CD4-positive, alpha-beta memory T cell (primary cell): ENCODE measurements at regions not wholly inside any gene's neighbourhood (a gene's known extent, or its start where the extent isn't known, plus 50 kb on each side); places are given as distances from the start of the nearest gene placed in this dataset.

Source experiments
- CTCF ChIA-PET: fragments of 350-600 bp; sonication (Branson Sonifier 250); formaldehyde crosslinking; loops from one replicate; lab custom pipeline; 2021; ENCODE audit warnings: inconsistent platforms; ENCODE audit not compliant: partially characterized antibody; lab: Charles Lee
- POLR2A ChIA-PET: fragments of 350-600 bp; sonication (Branson Sonifier 250); formaldehyde crosslinking; loops from one replicate; lab custom pipeline; 2021; ENCODE audit not compliant: partially characterized antibody; lab: Charles Lee
- DNase-seq, 5 donors: peaks; one replicate each; pipeline versions ENCODE4 v3.0.0 to v3.0.0-alpha.2; 2020 to 2022; ENCODE audit warnings: mixed read lengths in 1 of 5
- H3K27ac ChIP-seq: one replicate; pipeline ENCODE4 v1.7.0; 2013; ENCODE audit warnings: low read depth, low read length
- H3K27me3 ChIP-seq: 2 replicates; pipeline ENCODE4 v1.7.0; 2013; ENCODE audit warnings: mild to moderate bottlenecking, low read length, moderate library complexity; ENCODE audit not compliant: insufficient read depth
- H3K36me3 ChIP-seq: 2 replicates; pipeline ENCODE4 v1.7.0; 2013; ENCODE audit warnings: mild to moderate bottlenecking, low read length, moderate library complexity; ENCODE audit not compliant: insufficient read depth
- H3K4me1 ChIP-seq: 2 replicates; pipeline ENCODE4 v1.7.0; 2013; ENCODE audit warnings: mild to moderate bottlenecking, low read length, moderate library complexity; ENCODE audit not compliant: insufficient read depth
- H3K4me3 ChIP-seq, 2 donors: one replicate each; pipeline ENCODE4 v1.7.0; 2013; ENCODE audit warnings: low read length in 2 of 2, mild to moderate bottlenecking in 1 of 2
- H3K9me3 ChIP-seq, 2 donors: one replicate each; pipeline ENCODE4 v1.7.0; 2013; ENCODE audit warnings: low read length in 2 of 2, control low read depth in 1 of 2; ENCODE audit not compliant: control insufficient read depth in 1 of 2
- H3K27ac Mint-ChIP-seq, 7 donors: one replicate each; pipeline ENCODE4 v1.8.0; 2020 to 2021; ENCODE audit warnings: mixed read lengths in 7 of 7, mild to moderate bottlenecking in 6 of 7, inconsistent platforms in 3 of 7, moderate library complexity in 3 of 7
- H3K27me3 Mint-ChIP-seq, 2 donors: one replicate each; pipeline ENCODE4 v1.8.0; 2020 to 2021; ENCODE audit warnings: mixed read lengths in 2 of 2
- H3K36me3 Mint-ChIP-seq, 2 donors: one replicate each; pipeline ENCODE4 v1.8.0; 2020 to 2021; ENCODE audit warnings: mixed read lengths in 2 of 2, inconsistent platforms in 1 of 2, mild to moderate bottlenecking in 1 of 2
- H3K4me1 Mint-ChIP-seq, 4 donors: one replicate each; pipeline ENCODE4 v1.8.0; 2020 to 2021; ENCODE audit warnings: mixed read lengths in 4 of 4, mild to moderate bottlenecking in 1 of 4
- H3K4me3 Mint-ChIP-seq, 8 donors: one replicate each; pipeline ENCODE4 v1.8.0; 2020 to 2021; ENCODE audit warnings: mixed read lengths in 8 of 8, mild to moderate bottlenecking in 7 of 8, moderate library complexity in 6 of 8, inconsistent platforms in 3 of 8
- H3K9me3 Mint-ChIP-seq, 8 donors: one replicate each; pipeline ENCODE4 v1.8.0; 2020 to 2021; ENCODE audit warnings: mixed read lengths in 8 of 8, mild to moderate bottlenecking in 5 of 8, inconsistent platforms in 3 of 8, moderate library complexity in 1 of 8
- intact Hi-C: fragments of 100-400 bp; cut with micrococcal nuclease; formaldehyde crosslinking; loops from one replicate; pipeline ENCODE4 v1.15.1; 2023

DNA sequence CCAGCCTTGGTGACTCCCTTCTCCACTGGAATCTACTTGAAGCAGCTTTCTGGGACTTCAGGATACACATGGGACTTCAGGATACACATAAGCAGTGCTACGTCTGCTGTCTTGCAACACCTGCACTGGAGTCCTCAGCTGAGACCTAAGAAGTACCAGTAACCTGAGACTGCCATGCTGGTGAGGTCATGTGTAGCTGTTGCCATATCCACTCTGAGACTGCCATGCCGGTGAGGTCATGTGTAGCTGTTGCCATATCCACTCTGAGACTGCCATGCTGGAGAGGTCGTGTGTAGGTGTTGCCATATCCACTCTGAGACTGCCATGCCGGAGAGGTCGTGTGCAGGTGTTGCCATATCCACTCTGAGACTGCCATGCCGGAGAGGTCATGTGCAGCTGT, 937.9 kb downstream of the EFNB2 start:
- Mint-ChIP-seq H3K4me3 (no peak overlapping the region), H3K4me1 (no peaks in the 10 kb centered on the region), H3K36me3 (no peaks in the 10 kb centered on the region), H3K27me3 (no peaks in the 10 kb centered on the region), H3K9me3 (peaks cover 0 to 5% (median 0%) of the 10 kb centered on the region in 8 donors), H3K27ac (no peak overlapping the region)
- DNase-seq: no peak
- H3K27ac ChIP-seq: no peak overlapping the region
- no peaks in the 10 kb centered on the region for H3K9me3 ChIP-seq
- intact Hi-C loops: no loop called here
- no peak overlapping the region for H3K4me3 ChIP-seq
- H3K36me3 ChIP-seq: no peaks in the 10 kb centered on the region
- ChIA-PET CTCF (no interaction called here), POLR2A (no interaction called here)
- no peaks in the 10 kb centered on the region for H3K4me1 ChIP-seq
- H3K27me3 ChIP-seq: no peaks in the 10 kb centered on the region

DNA sequence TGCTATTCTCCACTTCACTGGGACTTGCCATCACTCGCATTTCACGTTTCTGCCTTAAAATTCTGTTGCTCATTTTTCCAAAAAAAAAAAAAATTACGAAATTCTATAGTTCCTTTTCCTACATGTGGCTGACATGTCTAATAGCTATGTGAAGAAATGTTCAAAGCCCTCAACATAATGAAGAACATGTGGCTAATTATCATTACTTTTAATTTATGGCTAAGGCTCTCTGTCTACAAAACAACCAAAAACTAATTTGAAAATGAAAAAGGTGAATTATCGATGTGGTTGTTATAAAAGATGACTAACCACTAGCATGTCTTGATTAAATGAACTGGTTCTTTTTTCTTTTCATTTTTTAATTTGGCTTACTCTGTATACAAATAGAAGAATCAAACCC, 940.0 kb downstream of the EFNB2 start:
- Histone ChIP-seq H3K4me3 (no peak overlapping the region), H3K9me3 (no peaks in the 10 kb centered on the region), H3K27me3 (no peaks in the 10 kb centered on the region), H3K4me1 (no peaks in the 10 kb centered on the region), H3K36me3 (no peaks in the 10 kb centered on the region), H3K27ac (no peak overlapping the region)
- H3K27me3 Mint-ChIP-seq: no peaks in the 10 kb centered on the region
- H3K36me3 Mint-ChIP-seq: no peaks in the 10 kb centered on the region
- POLR2A ChIA-PET: no interaction called here
- DNase-seq: no peak
- intact Hi-C loops: no loop called here
- CTCF ChIA-PET: no interaction called here
- H3K9me3 Mint-ChIP-seq: peaks cover 0 to 5% (median 0%) of the 10 kb centered on the region in 8 donors
- no peak overlapping the region for H3K27ac Mint-ChIP-seq
- H3K4me3 Mint-ChIP-seq: no peak overlapping the region
- H3K4me1 Mint-ChIP-seq: no peaks in the 10 kb centered on the region

DNA sequence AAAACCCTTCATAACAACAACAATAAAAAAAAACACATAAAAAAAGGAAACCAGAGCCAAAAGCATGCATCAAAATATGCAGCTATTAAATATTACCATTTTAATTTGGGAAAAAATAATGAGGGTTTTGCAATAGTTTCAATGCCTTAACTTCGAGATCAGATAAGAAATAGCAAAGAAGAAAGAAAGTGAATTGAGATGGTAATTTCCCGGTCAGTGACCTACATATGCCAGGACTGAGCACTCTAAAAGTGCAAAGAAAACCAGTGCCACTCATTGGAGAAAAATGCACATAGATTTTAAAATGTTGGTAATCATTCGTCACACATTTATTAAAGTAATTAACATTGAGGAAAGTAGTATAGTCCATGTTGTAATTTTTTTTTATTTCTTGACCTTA, 944.2 kb downstream of the EFNB2 start:
- Mint-ChIP-seq H3K4me1 (no peaks in the 10 kb centered on the region), H3K9me3 (peaks cover 0 to 4% (median 0%) of the 10 kb centered on the region in 8 donors), H3K36me3 (no peaks in the 10 kb centered on the region), H3K27ac (no peak overlapping the region), H3K27me3 (no peaks in the 10 kb centered on the region), H3K4me3 (no peak overlapping the region)
- intact Hi-C loops: no loop called here
- DNase-seq: no peak
- Histone ChIP-seq H3K4me3 (no peak overlapping the region), H3K27me3 (no peaks in the 10 kb centered on the region), H3K9me3 (no peaks in the 10 kb centered on the region), H3K27ac (no peak overlapping the region), H3K36me3 (no peaks in the 10 kb centered on the region), H3K4me1 (no peaks in the 10 kb centered on the region)
- POLR2A ChIA-PET: no interaction called here
- CTCF ChIA-PET: no interaction called here

DNA sequence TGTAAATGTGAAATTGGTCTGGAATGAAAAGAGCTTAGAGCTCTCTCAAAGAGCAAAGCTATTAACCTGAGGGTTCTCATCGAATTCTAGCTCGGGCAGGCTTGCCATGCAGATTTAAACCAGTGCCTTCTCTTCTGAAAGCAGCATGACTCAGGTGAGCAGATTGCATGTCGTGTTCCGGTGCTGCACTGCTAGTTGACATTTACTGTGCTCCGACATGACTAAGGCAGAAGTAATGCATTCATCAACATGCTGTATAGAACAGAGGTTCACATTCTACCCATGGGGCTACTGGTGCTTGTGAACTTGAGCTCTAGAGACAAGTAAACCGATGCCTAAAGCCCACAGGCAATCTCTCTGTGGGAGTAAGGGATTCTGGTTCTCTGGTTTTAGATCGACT, 947.7 kb downstream of the EFNB2 start:
- H3K4me3 ChIP-seq: no peak overlapping the region
- Mint-ChIP-seq H3K27me3 (no peaks in the 10 kb centered on the region), H3K27ac (no peak overlapping the region), H3K4me3 (no peak overlapping the region), H3K36me3 (no peaks in the 10 kb centered on the region), H3K4me1 (no peaks in the 10 kb centered on the region), H3K9me3 (peaks cover 0 to 4% (median 0%) of the 10 kb centered on the region in 8 donors)
- H3K4me1 ChIP-seq: no peaks in the 10 kb centered on the region
- ChIA-PET CTCF (no interaction called here), POLR2A (no interaction called here)
- no peaks in the 10 kb centered on the region for H3K27me3 ChIP-seq
- intact Hi-C loops: no loop called here
- H3K36me3 ChIP-seq: no peaks in the 10 kb centered on the region
- H3K9me3 ChIP-seq: no peaks in the 10 kb centered on the region
- H3K27ac ChIP-seq: no peak overlapping the region
- DNase-seq: no peak

DNA sequence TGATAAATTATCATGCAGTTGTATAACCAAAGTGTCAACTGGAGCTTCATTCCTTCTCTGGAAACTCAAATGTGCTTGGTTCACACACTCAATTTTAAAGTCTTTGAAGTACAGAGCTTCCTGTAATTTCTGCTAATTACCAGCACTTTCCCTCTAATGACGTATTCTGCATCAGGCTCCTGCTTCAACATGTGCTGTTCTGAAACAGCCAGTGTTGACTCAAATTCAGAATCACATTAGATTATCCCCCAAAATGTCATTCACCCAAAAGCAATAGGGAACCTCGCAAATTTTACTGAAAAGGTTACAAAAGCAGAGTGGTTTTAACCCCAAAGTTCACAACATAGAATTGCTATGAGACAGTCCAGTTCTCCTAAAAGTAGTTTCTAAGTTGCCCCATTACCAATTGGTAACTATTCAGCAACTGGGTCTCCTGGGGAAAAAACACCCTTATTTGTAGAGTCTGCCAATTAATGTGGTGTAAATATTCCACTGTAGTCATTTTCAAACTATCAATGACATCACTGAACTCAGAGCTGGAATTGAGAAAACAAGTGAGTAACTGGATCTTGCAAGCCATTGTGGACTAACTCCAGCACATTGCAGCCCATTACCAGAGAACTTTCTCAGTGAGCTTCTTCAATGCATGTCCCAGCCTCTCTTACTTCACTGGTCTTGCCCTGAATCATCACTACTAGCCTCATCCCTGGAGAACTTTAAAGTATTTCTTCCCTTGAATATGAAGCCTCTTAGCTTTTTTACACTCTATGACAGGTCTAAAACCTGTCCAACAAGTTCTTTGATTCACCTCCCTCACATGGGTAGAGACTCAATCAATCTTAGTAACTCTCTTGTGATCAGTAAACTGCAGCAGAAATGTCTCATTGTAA, 955.4 kb downstream of the EFNB2 start:
- no peak overlapping the region for H3K27ac ChIP-seq
- ChIA-PET POLR2A (no interaction called here), CTCF (no interaction called here)
- Mint-ChIP-seq H3K27me3 (no peaks in the 10 kb centered on the region), H3K27ac (no peak overlapping the region), H3K4me1 (no peaks in the 10 kb centered on the region), H3K36me3 (no peaks in the 10 kb centered on the region), H3K9me3 (peaks cover 0 to 5% (median 0%) of the 10 kb centered on the region in 8 donors), H3K4me3 (no peak overlapping the region)
- no peaks in the 10 kb centered on the region for H3K36me3 ChIP-seq
- DNase-seq: no peak
- intact Hi-C loops: no loop called here
- no peak overlapping the region for H3K4me3 ChIP-seq
- H3K27me3 ChIP-seq: no peaks in the 10 kb centered on the region
- no peaks in the 10 kb centered on the region for H3K9me3 ChIP-seq
- no peaks in the 10 kb centered on the region for H3K4me1 ChIP-seq

DNA sequence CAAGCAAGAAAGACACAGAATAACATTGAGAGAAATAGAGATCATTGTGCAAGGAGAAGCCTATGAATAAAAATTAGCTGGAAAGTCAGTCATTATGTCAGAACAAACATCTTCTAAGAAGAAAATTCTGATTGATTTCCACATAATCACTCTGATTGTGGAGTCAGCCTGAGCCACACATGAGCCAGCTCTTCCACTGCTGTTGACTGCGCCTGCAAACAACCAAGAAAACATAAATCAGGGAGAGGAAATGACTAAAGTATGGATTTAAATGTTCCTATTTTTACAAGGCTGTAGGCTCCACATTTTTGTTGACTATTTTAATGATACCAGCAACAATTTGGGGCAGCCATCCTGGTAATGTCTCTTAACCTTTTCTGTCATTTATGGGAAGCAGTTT, 962.3 kb downstream of the EFNB2 start:
- H3K4me3 ChIP-seq: no peak overlapping the region
- Mint-ChIP-seq H3K27ac (no peak overlapping the region), H3K36me3 (no peaks in the 10 kb centered on the region), H3K4me1 (no peaks in the 10 kb centered on the region), H3K27me3 (no peaks in the 10 kb centered on the region), H3K4me3 (no peak overlapping the region), H3K9me3 (peaks cover 0 to 4% (median 2%) of the 10 kb centered on the region in 8 donors)
- ChIA-PET POLR2A (no interaction called here), CTCF (no interaction called here)
- no peaks in the 10 kb centered on the region for H3K4me1 ChIP-seq
- H3K27ac ChIP-seq: no peak overlapping the region
- no peaks in the 10 kb centered on the region for H3K9me3 ChIP-seq
- intact Hi-C loops: no loop called here
- no peak for DNase-seq
- no peaks in the 10 kb centered on the region for H3K36me3 ChIP-seq
- no peaks in the 10 kb centered on the region for H3K27me3 ChIP-seq

DNA sequence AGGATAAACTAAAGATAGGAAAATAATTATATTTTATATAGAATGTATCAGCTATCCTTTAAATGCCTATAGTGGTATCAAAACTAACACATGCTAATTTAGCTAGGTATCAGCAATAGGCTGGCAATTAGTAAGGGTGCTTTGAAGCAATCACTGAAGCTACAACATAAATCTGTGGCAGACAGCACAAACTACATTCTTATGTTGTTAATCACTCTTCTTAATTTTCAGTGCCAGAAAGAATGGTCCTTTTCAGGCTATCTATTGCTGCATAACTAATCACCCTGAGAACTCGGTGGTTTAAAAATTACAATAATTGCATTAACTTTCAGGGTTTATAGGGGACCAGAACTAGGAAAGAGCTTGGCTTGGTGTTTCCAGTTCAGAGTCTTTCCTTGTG, 963.1 kb downstream of the EFNB2 start:
- CTCF ChIA-PET: interaction anchor here (0.5 kb wide), 1 partner anchor 1806 kb away, joined by 3 read pairs; no protein-coding TSS in a partner anchor
- no peaks in the 10 kb centered on the region for H3K4me1 ChIP-seq
- H3K27me3 ChIP-seq: no peaks in the 10 kb centered on the region
- no peak for DNase-seq
- no peak overlapping the region for H3K4me3 Mint-ChIP-seq
- H3K36me3 Mint-ChIP-seq: no peaks in the 10 kb centered on the region
- no peaks in the 10 kb centered on the region for H3K36me3 ChIP-seq
- H3K27ac ChIP-seq: no peak overlapping the region
- POLR2A ChIA-PET: no interaction called here
- no peak overlapping the region for H3K27ac Mint-ChIP-seq
- no peaks in the 10 kb centered on the region for H3K27me3 Mint-ChIP-seq
- H3K9me3 Mint-ChIP-seq: peaks cover 0 to 4% (median 2%) of the 10 kb centered on the region in 8 donors
- H3K9me3 ChIP-seq: no peaks in the 10 kb centered on the region
- no peaks in the 10 kb centered on the region for H3K4me1 Mint-ChIP-seq
- no peak overlapping the region for H3K4me3 ChIP-seq
- intact Hi-C loops: no loop called here
